ENCODE measurements at regions not wholly inside any gene's neighbourhood (a gene's known extent, or its start where the extent isn't known, plus 50 kb on each side); places are given as distances from the start of the nearest gene placed in this dataset.

DNA sequence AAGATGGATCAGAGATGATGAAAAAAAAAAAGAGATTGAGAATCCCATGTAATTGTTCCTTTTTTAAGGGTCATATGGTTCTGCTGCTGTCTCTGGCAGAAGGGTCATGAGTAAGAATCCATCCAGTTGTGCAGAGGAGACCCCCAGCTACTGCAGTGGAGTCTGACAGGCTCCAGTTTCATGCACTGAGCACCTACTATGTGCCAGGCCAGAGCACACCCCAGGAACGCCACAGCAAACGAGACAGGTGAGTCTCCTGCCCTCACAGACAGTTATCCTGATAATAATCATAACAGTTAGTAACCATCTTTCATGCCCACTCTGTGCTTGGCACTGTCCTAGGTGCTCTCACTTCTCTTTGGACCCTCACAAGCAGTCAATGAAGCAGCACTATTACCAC is 420.0 kb downstream of the MATN1 start:
- Histone ChIP-seq H3K27ac (ENCODE audit: low read depth, low read length) (no peak overlapping the region), H3K4me1 (ENCODE audit: control insufficient read depth, insufficient read depth, low read length, unreplicated experiment) (no peaks in the 10 kb centered on the region), H2AFZ (ENCODE audit: low read length, unreplicated experiment) (no peak overlapping the region), H3K27me3 (ENCODE audit: insufficient read depth, low read length) (no peaks in the 10 kb centered on the region), H3K36me3 (ENCODE audit: insufficient read depth, low read length) (no peaks in the 10 kb centered on the region), H3K4me3 (ENCODE audit: low read depth, low read length) (no peak overlapping the region), H3K79me2 (ENCODE audit: control insufficient read depth, insufficient read depth, low read length, unreplicated experiment) (no peaks in the 10 kb centered on the region)

DNA sequence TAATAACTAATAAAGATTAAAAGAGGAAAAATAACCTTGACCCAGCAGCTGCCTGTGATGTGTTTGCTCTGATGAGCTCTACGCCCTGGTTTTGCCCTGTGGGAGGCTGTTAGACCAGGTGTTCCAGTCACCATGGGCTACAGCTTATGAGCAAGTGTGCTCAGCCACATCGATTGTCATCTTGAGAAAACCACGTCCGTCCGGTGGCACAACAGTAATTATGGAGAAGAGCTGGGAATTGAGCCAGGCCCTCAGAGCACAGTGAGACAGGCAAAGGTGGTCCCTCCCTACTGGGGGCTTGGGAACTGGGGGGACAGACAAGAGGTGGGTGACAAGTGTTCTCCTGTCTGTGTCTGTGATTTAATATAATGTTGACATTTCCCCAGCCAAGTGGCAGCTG is 420.5 kb downstream of the MATN1 start:
- no peaks in the 10 kb centered on the region for H3K27me3 ChIP-seq (ENCODE audit: insufficient read depth, low read length)
- no peak overlapping the region for H3K27ac ChIP-seq (ENCODE audit: low read depth, low read length)
- no peak overlapping the region for H3K4me3 ChIP-seq (ENCODE audit: low read depth, low read length)
- no peaks in the 10 kb centered on the region for H3K79me2 ChIP-seq (ENCODE audit: control insufficient read depth, insufficient read depth, low read length, unreplicated experiment)
- no peaks in the 10 kb centered on the region for H3K4me1 ChIP-seq (ENCODE audit: control insufficient read depth, insufficient read depth, low read length, unreplicated experiment)
- H2AFZ ChIP-seq (ENCODE audit: low read length, unreplicated experiment), result no peak overlapping the region
- no peaks in the 10 kb centered on the region for H3K36me3 ChIP-seq (ENCODE audit: insufficient read depth, low read length)

DNA sequence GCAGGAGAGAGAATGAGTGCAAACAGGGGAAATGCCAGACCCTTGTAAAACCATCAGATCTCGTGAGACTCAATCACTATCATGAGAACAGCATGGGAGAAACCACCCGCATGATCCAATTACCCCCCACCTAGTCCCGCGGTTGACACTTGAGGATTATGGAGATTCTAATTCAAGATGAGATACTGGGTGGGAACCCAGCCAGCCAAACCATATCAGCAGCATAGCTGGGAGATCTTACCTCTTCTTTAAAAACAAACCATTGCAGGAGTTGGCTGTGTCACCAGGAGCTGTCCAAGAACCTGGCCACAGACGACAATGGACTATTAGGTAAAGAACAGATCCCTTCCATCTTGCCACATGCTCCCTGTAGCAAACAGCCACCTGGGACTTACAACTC is 422.7 kb downstream of the MATN1 start:
- Histone ChIP-seq H3K27ac (ENCODE audit: low read depth, low read length) (no peak overlapping the region), H3K36me3 (ENCODE audit: insufficient read depth, low read length) (no peaks in the 10 kb centered on the region), H2AFZ (ENCODE audit: low read length, unreplicated experiment) (no peak overlapping the region)

DNA sequence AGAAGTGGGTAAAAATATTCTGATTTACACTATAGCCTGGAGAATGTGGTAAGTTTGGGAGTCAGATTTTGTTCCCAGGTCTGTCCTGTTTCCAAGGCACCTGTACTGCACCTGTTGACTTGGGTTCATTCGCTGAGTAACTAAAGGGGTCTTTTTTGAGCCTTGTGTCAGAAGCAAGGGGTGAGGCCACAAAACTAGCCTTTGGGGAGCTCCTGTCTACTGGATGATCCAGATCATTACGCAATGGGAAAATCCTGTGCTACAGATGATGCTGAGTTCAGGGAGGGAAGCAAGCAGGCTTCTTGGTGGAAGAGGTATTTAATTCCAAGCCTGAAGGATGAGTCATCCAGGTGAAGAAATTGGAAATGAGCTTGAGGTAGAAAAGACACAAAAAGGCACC is 424.0 kb downstream of the MATN1 start:
- no peaks in the 10 kb centered on the region for H3K27me3 ChIP-seq (ENCODE audit: insufficient read depth, low read length)
- no peaks in the 10 kb centered on the region for H3K4me1 ChIP-seq (ENCODE audit: control insufficient read depth, insufficient read depth, low read length, unreplicated experiment)
- H2AFZ ChIP-seq (ENCODE audit: low read length, unreplicated experiment), result no peak overlapping the region
- no peak overlapping the region for H3K27ac ChIP-seq (ENCODE audit: low read depth, low read length)
- no peaks in the 10 kb centered on the region for H3K36me3 ChIP-seq (ENCODE audit: insufficient read depth, low read length)
- no peak overlapping the region for H3K4me3 ChIP-seq (ENCODE audit: low read depth, low read length)
- H3K79me2 ChIP-seq (ENCODE audit: control insufficient read depth, insufficient read depth, low read length, unreplicated experiment), result no peaks in the 10 kb centered on the region

More for the DNA sequence above, 422.7 kb downstream of the MATN1 start:
- Histone ChIP-seq H3K27me3 (ENCODE audit: insufficient read depth, low read length) (no peaks in the 10 kb centered on the region), H3K79me2 (ENCODE audit: control insufficient read depth, insufficient read depth, low read length, unreplicated experiment) (no peaks in the 10 kb centered on the region), H3K4me3 (ENCODE audit: low read depth, low read length) (no peak overlapping the region), H3K4me1 (ENCODE audit: control insufficient read depth, insufficient read depth, low read length, unreplicated experiment) (no peaks in the 10 kb centered on the region)

DNA sequence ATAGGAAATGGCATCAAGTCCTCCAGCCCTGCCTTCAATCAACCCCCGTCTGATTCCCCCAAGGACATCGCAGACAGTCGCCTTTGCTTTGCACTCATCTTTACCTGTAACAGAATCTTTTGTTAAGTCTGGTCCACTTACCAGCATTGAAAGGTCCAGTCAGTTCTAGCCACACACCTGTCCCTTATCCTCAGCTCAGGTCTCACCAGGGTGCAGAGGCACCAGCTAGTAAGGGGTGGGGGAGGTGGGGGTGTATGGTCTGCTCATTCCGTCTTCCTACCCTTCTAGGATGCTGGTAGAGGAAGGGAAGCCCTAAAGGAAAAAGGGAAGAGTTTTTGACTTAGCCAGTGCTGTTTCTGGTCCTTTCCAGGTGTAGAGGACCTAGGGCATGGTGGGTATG is 427.7 kb downstream of the MATN1 start:
- Histone ChIP-seq H3K27ac (ENCODE audit: low read depth, low read length) (no peak overlapping the region), H3K4me3 (ENCODE audit: low read depth, low read length) (no peak overlapping the region), H3K27me3 (ENCODE audit: insufficient read depth, low read length) (no peaks in the 10 kb centered on the region), H3K79me2 (ENCODE audit: control insufficient read depth, insufficient read depth, low read length, unreplicated experiment) (no peaks in the 10 kb centered on the region), H3K36me3 (ENCODE audit: insufficient read depth, low read length) (no peaks in the 10 kb centered on the region), H3K4me1 (ENCODE audit: control insufficient read depth, insufficient read depth, low read length, unreplicated experiment) (no peaks in the 10 kb centered on the region), H2AFZ (ENCODE audit: low read length, unreplicated experiment) (no peak overlapping the region)

DNA sequence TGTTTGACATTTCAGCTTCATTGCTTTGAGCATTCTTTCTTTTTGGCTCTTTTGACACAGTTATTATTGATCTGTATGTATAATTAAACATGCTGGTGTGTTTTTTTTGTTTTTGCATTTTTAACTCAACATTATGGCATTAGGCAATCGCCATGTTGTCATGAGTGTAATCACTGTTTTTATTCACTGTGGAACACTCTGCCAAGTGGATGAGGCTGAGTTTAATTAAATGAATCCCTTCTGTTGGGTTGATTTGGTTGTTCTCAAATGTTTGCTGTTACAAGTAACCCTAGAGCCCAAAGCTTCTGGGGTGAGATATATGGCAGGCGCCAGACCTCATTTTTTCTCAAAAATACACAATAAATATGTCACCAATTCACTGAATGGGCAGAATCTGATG is 428.1 kb downstream of the MATN1 start:
- Histone ChIP-seq H3K79me2 (ENCODE audit: control insufficient read depth, insufficient read depth, low read length, unreplicated experiment) (no peaks in the 10 kb centered on the region), H3K36me3 (ENCODE audit: insufficient read depth, low read length) (no peaks in the 10 kb centered on the region), H3K27ac (ENCODE audit: low read depth, low read length) (no peak overlapping the region), H3K27me3 (ENCODE audit: insufficient read depth, low read length) (no peaks in the 10 kb centered on the region), H2AFZ (ENCODE audit: low read length, unreplicated experiment) (no peak overlapping the region), H3K4me3 (ENCODE audit: low read depth, low read length) (no peak overlapping the region), H3K4me1 (ENCODE audit: control insufficient read depth, insufficient read depth, low read length, unreplicated experiment) (no peaks in the 10 kb centered on the region)

DNA sequence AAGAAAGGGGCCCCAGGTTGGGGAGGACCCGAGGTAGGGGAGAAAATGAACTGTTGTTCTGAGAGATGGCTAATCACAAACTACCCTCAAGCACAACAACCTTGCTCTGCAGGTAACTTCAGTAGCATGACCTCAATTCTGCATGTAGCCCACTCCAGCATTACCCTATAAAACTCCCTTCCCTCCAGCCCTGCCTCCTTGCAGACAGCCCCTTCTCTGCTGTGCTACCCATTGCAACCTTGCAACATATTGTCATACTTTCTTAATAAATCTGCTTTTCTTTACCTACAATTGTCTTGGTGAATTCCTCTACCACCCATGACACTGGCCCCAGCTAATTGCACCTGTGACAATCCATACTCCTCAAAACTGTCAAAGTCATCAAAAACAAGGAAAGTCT is 428.9 kb downstream of the MATN1 start:
- no peak overlapping the region for H3K4me3 ChIP-seq (ENCODE audit: low read depth, low read length)
- no peaks in the 10 kb centered on the region for H3K36me3 ChIP-seq (ENCODE audit: insufficient read depth, low read length)
- H3K27me3 ChIP-seq (ENCODE audit: insufficient read depth, low read length), result no peaks in the 10 kb centered on the region
- no peak overlapping the region for H2AFZ ChIP-seq (ENCODE audit: low read length, unreplicated experiment)
- H3K79me2 ChIP-seq (ENCODE audit: control insufficient read depth, insufficient read depth, low read length, unreplicated experiment), result no peaks in the 10 kb centered on the region
- H3K4me1 ChIP-seq (ENCODE audit: control insufficient read depth, insufficient read depth, low read length, unreplicated experiment), result no peaks in the 10 kb centered on the region
- H3K27ac ChIP-seq (ENCODE audit: low read depth, low read length), result no peak overlapping the region

DNA sequence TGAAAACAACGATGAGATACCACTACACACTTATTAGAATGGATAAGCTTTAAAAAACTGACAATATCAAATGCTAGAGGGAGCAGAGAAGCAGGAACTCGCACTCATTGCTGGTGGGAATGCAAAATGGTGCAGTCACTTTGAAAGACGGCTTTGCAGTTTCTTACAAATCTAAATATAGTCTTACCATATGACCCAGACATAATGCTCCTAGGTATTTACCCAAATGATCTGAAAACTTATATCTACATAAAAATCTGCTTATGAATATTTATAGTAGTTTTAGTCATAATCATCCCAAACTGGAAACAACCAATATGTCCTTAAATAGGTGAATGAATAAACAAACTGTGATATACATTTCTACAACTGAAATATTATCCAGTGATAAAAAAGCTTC is 430.9 kb downstream of the MATN1 start:
- Histone ChIP-seq H3K4me1 (ENCODE audit: control insufficient read depth, insufficient read depth, low read length, unreplicated experiment) (no peaks in the 10 kb centered on the region), H3K27me3 (ENCODE audit: insufficient read depth, low read length) (no peaks in the 10 kb centered on the region), H3K79me2 (ENCODE audit: control insufficient read depth, insufficient read depth, low read length, unreplicated experiment) (no peaks in the 10 kb centered on the region), H3K4me3 (ENCODE audit: low read depth, low read length) (no peak overlapping the region), H3K27ac (ENCODE audit: low read depth, low read length) (no peak overlapping the region), H3K36me3 (ENCODE audit: insufficient read depth, low read length) (no peaks in the 10 kb centered on the region), H2AFZ (ENCODE audit: low read length, unreplicated experiment) (no peak overlapping the region)

DNA sequence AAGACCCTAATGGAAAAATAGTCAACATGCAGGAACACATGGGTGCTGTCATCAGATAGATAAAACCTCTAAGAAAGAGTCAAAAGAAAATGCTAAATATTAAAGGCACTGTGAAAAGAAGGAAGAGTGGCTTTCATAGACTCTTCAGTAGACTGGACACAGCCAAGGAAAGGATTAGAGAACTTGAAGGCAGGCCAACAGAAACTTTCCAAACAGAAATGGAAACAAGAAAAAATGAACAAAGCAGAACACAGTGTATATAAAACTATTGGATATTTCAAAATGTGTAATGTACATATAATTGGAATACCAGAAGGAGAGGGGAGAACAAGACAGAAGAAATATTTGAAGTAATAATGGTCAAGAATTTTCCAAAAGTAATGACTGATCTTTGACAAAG is 431.9 kb downstream of the MATN1 start:
- Histone ChIP-seq H3K4me1 (ENCODE audit: control insufficient read depth, insufficient read depth, low read length, unreplicated experiment) (no peaks in the 10 kb centered on the region), H2AFZ (ENCODE audit: low read length, unreplicated experiment) (no peak overlapping the region), H3K4me3 (ENCODE audit: low read depth, low read length) (no peak overlapping the region), H3K27me3 (ENCODE audit: insufficient read depth, low read length) (no peaks in the 10 kb centered on the region), H3K79me2 (ENCODE audit: control insufficient read depth, insufficient read depth, low read length, unreplicated experiment) (no peaks in the 10 kb centered on the region), H3K36me3 (ENCODE audit: insufficient read depth, low read length) (no peaks in the 10 kb centered on the region), H3K27ac (ENCODE audit: low read depth, low read length) (no peak overlapping the region)

DNA sequence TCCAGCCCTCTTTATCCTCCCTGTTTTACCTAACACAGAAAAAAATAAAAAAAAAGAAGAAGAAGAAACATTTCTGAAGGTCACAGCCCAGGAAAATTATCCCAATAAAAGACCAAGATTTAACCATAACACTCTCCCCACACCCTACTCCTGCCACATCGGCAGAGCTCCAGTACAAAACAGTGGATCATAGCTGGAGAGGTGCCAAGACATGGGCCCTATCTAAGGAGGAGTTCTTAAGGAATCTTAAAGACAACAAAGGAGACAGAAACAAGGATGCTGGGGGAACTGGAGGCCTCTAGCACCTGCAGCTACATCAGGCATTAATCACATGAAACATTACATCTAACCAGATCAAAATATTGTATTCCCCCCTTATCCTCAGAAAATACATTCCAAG is 432.8 kb downstream of the MATN1 start:
- Histone ChIP-seq H3K79me2 (ENCODE audit: control insufficient read depth, insufficient read depth, low read length, unreplicated experiment) (no peaks in the 10 kb centered on the region), H3K36me3 (ENCODE audit: insufficient read depth, low read length) (no peaks in the 10 kb centered on the region), H3K4me3 (ENCODE audit: low read depth, low read length) (no peak overlapping the region), H3K27me3 (ENCODE audit: insufficient read depth, low read length) (no peaks in the 10 kb centered on the region), H3K27ac (ENCODE audit: low read depth, low read length) (no peak overlapping the region), H3K4me1 (ENCODE audit: control insufficient read depth, insufficient read depth, low read length, unreplicated experiment) (no peaks in the 10 kb centered on the region), H2AFZ (ENCODE audit: low read length, unreplicated experiment) (no peak overlapping the region)

DNA sequence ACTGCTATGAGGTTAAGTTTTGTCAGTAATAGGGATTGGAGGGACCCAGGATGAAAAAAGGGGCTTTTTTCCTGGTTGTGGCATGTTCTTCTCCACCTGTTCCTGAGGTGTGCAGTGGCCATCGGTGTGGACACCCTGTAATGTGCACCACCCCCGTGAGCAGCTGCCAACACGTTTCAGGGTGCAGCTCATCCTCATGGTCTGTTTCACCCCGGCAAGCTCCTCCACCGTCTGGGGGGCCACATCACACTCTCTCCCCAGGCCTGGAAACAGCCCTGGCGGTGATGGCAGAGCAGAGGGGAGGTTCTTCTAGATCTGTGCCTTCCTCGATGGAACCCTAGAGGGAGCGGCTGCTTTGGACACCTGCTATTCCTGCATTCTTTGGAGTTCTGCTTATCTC is 435.4 kb downstream of the MATN1 start:
- no peaks in the 10 kb centered on the region for H3K4me1 ChIP-seq (ENCODE audit: control insufficient read depth, insufficient read depth, low read length, unreplicated experiment)

More for the DNA sequence above, 435.4 kb downstream of the MATN1 start:
- Histone ChIP-seq H3K27ac (ENCODE audit: low read depth, low read length) (no peak overlapping the region), H3K36me3 (ENCODE audit: insufficient read depth, low read length) (no peaks in the 10 kb centered on the region), H3K4me3 (ENCODE audit: low read depth, low read length) (no peak overlapping the region), H2AFZ (ENCODE audit: low read length, unreplicated experiment) (no peak overlapping the region), H3K79me2 (ENCODE audit: control insufficient read depth, insufficient read depth, low read length, unreplicated experiment) (no peaks in the 10 kb centered on the region), H3K27me3 (ENCODE audit: insufficient read depth, low read length) (no peaks in the 10 kb centered on the region)

All from ACC112 (cell line).